ENCODE measurements at regions not wholly inside any gene's neighbourhood (a gene's known extent, or its start where the extent isn't known, plus 50 kb on each side); places are given as distances from the start of the nearest gene placed in this dataset.

- Histone ChIP-seq H3K27ac (ENCODE audit: low read depth) (no peak overlapping the region), H3K4me1 (ENCODE audit: insufficient read depth) (no peaks in the 10 kb centered on the region), H2AFZ (no peak overlapping the region), H4K20me1 (replicated peaks; ENCODE audit: insufficient read depth) (no peaks in the 10 kb centered on the region), H3K79me2 (replicated peaks; ENCODE audit: insufficient read depth) (no peaks in the 10 kb centered on the region), H3K4me3 (no peak overlapping the region), H3K27me3 (ENCODE audit: insufficient read depth) (peaks cover 2% of the 10 kb centered on the region; the same call in 1 of the 2 replicates), H3K4me2 (no peak overlapping the region), H3K36me3 (ENCODE audit: insufficient read depth) (no peaks in the 10 kb centered on the region), H3F3A (replicated peaks; ENCODE audit: low read depth) (no peaks in the 10 kb centered on the region), H3K9me2 (ENCODE audit: insufficient read depth) (no peaks in the 10 kb centered on the region)
- Mint-ChIP-seq H3K27ac (no peak overlapping the region), H3K4me3 (no peak overlapping the region), H3K36me3 (ENCODE audit: low read depth) (no peaks in the 10 kb centered on the region), H3K4me1 (no peaks in the 10 kb centered on the region), H3K9me3 (no peaks in the 10 kb centered on the region), H3K27me3 (ENCODE audit: insufficient read depth, low read depth, poor library complexity) (no peaks in the 10 kb centered on the region)
- TF ChIP-seq EZH2phosphoT487 (IDR thresholded peaks at IDR 0.05; ENCODE audit: unreplicated experiment) (no peak), NANOG (IDR thresholded peaks at IDR 0.05; ENCODE audit: borderline replicate concordance) (no peak), POLR2AphosphoS5 (IDR thresholded peaks at IDR 0.05; ENCODE audit: low read depth) (no peak), ZNF114 (CRISPR knock-in tag; IDR thresholded peaks at IDR 0.05) (no peak), CREB1 (CRISPR knock-in tag; IDR thresholded peaks at IDR 0.05; ENCODE audit: low read depth) (no peak), ZNF331 (CRISPR knock-in tag; IDR thresholded peaks at IDR 0.05; ENCODE audit: low read depth) (no peak), EZH2 (IDR thresholded peaks at IDR 0.05; ENCODE audit: low read depth, unreplicated experiment) (no peak), STAT1 (IDR thresholded peaks at IDR 0.05; ENCODE audit: unreplicated experiment) (no peak), ZNF462 (CRISPR knock-in tag; IDR thresholded peaks at IDR 0.05) (no peak), JUNB (IDR thresholded peaks at IDR 0.05; ENCODE audit: unreplicated experiment) (no peak)
- TF ChIP-seq, protein P1, sequence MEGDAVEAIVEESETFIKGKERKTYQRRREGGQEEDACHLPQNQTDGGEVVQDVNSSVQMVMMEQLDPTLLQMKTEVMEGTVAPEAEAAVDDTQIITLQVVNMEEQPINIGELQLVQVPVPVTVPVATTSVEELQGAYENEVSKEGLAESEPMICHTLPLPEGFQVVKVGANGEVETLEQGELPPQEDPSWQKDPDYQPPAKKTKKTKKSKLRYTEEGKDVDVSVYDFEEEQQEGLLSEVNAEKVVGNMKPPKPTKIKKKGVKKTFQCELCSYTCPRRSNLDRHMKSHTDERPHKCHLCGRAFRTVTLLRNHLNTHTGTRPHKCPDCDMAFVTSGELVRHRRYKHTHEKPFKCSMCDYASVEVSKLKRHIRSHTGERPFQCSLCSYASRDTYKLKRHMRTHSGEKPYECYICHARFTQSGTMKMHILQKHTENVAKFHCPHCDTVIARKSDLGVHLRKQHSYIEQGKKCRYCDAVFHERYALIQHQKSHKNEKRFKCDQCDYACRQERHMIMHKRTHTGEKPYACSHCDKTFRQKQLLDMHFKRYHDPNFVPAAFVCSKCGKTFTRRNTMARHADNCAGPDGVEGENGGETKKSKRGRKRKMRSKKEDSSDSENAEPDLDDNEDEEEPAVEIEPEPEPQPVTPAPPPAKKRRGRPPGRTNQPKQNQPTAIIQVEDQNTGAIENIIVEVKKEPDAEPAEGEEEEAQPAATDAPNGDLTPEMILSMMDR (conservative IDR thresholded peaks at IDR 0.05; ENCODE audit: low read depth in 2 of 2): no peak
- TF ChIP-seq, protein P2, sequence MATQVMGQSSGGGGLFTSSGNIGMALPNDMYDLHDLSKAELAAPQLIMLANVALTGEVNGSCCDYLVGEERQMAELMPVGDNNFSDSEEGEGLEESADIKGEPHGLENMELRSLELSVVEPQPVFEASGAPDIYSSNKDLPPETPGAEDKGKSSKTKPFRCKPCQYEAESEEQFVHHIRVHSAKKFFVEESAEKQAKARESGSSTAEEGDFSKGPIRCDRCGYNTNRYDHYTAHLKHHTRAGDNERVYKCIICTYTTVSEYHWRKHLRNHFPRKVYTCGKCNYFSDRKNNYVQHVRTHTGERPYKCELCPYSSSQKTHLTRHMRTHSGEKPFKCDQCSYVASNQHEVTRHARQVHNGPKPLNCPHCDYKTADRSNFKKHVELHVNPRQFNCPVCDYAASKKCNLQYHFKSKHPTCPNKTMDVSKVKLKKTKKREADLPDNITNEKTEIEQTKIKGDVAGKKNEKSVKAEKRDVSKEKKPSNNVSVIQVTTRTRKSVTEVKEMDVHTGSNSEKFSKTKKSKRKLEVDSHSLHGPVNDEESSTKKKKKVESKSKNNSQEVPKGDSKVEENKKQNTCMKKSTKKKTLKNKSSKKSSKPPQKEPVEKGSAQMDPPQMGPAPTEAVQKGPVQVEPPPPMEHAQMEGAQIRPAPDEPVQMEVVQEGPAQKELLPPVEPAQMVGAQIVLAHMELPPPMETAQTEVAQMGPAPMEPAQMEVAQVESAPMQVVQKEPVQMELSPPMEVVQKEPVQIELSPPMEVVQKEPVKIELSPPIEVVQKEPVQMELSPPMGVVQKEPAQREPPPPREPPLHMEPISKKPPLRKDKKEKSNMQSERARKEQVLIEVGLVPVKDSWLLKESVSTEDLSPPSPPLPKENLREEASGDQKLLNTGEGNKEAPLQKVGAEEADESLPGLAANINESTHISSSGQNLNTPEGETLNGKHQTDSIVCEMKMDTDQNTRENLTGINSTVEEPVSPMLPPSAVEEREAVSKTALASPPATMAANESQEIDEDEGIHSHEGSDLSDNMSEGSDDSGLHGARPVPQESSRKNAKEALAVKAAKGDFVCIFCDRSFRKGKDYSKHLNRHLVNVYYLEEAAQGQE (IDR thresholded peaks at IDR 0.05; ENCODE audit: unreplicated experiment): no peak
- TF ChIP-seq, protein P3, sequence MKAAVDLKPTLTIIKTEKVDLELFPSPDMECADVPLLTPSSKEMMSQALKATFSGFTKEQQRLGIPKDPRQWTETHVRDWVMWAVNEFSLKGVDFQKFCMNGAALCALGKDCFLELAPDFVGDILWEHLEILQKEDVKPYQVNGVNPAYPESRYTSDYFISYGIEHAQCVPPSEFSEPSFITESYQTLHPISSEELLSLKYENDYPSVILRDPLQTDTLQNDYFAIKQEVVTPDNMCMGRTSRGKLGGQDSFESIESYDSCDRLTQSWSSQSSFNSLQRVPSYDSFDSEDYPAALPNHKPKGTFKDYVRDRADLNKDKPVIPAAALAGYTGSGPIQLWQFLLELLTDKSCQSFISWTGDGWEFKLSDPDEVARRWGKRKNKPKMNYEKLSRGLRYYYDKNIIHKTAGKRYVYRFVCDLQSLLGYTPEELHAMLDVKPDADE (IDR thresholded peaks at IDR 0.05): no peak
- ATAC-seq (no peak), DNase-seq (ENCODE audit: low spot score) (no peak)
Measured at GRCh38 chr2:196361606-196362326, 190.4 kb upstream of the STK17B start.

All from GM23338 (cell line).